Muscle layer of duodenum (tissue), 2 donors: ENCODE measurements at regions not wholly inside any gene's neighbourhood (a gene's known extent, or its start where the extent isn't known, plus 50 kb on each side); places are given as distances from the start of the nearest gene placed in this dataset.

ENCODE experiments used
- H3K27ac ChIP-seq: one replicate; pipeline ENCODE4 v1.7.0; 2013; ENCODE audit warnings: mild to moderate bottlenecking, low read length
- H3K27me3 ChIP-seq: one replicate; pipeline ENCODE4 v1.7.0; 2013; ENCODE audit warnings: low read depth, mild to moderate bottlenecking, control low read depth, low read length
- H3K36me3 ChIP-seq, 2 donors: one replicate each; pipeline ENCODE4 v1.7.0; 2013; ENCODE audit warnings: low read length in 2 of 2, control low read depth in 1 of 2, mild to moderate bottlenecking in 1 of 2; ENCODE audit not compliant: insufficient read depth in 2 of 2, control insufficient read depth in 1 of 2
- H3K4me1 ChIP-seq, 2 donors: one replicate each; pipeline ENCODE4 v1.7.0; 2013; ENCODE audit warnings: low read length in 2 of 2, mild to moderate bottlenecking in 2 of 2, control low read depth in 1 of 2, moderate library complexity in 1 of 2; ENCODE audit not compliant: insufficient read depth in 2 of 2, control insufficient read depth in 1 of 2
- H3K4me3 ChIP-seq, 2 donors: one replicate each; pipeline ENCODE4 v1.7.0; 2013; ENCODE audit warnings: low read length in 2 of 2, low read depth in 1 of 2, mild to moderate bottlenecking in 1 of 2
- H3K9me3 ChIP-seq, 2 donors: one replicate each; pipeline ENCODE4 v1.7.0; 2013; ENCODE audit warnings: low read length in 2 of 2, control low read depth in 1 of 2, mild to moderate bottlenecking in 1 of 2; ENCODE audit not compliant: control insufficient read depth in 1 of 2
- donor health status: healthy.

DNA sequence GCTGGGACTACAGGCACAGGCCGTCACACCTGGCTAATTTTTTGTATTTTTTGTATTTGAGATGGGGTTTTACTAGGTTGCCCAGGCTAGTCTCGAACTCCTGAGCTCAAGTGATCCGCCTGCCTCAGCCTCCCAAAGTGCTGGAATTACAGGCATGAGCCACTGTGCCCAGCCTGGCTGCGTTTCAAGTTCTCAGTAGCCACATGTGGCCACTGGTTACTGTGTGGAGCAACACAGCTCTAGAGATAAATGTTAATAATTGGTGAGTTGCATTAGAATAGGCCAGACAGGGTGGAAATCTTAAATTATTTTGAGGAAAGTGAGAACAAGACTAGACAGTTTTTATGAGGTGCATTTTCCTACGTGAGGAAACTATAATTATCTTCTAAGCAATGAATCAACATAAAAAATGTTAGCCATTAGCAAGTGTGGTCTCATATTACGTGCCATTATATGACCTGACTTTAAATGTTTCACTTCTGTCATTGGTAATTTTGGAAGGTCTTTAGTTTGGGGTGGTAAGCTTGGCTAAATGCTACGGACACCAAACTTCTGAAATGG is 129.6 kb downstream of the PLEKHG1 start:
- Histone ChIP-seq H3K4me3 (no peak overlapping the region), H3K36me3 (peaks cover 4 to 8% of the 10 kb centered on the region in 2 donors), H3K27me3 (no peaks in the 10 kb centered on the region), H3K4me1 (no peaks in the 10 kb centered on the region), H3K9me3 (no peaks in the 10 kb centered on the region), H3K27ac (no peak overlapping the region)

DNA sequence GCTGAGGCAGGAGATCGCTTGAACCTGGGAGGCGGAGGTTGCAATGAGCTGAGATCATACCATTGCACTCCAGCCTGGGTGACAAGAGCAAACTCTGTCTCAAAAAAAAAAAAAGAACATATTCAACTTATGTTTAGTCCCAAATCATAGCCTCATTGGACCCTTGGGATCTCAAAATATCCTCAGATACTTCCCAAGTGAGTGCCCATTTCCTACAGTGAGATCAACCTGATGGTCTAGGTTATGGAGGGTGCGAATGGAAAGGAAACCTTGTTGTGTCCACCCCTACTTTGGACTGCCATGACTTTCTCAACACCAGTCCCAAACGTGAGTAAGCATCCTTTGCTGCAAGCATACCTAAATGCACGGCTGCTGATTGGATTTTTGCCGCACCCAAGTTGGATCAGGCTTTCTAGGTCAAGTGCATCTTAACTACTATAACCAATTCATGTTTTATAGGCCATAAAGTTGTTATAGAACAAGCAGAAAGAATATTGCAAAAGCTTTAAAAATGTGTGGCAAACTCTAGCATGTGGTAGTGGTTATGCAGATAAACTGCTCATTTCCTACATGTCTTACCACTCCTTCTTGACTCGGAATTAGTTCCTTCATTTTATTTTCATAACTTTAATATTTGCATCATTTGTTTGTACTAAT is 131.2 kb downstream of the PLEKHG1 start:
- Histone ChIP-seq H3K4me3 (no peak overlapping the region), H3K27ac (no peak overlapping the region), H3K9me3 (no peaks in the 10 kb centered on the region), H3K36me3 (peaks cover 4 to 9% of the 10 kb centered on the region in 2 donors), H3K4me1 (no peaks in the 10 kb centered on the region), H3K27me3 (no peaks in the 10 kb centered on the region)

DNA sequence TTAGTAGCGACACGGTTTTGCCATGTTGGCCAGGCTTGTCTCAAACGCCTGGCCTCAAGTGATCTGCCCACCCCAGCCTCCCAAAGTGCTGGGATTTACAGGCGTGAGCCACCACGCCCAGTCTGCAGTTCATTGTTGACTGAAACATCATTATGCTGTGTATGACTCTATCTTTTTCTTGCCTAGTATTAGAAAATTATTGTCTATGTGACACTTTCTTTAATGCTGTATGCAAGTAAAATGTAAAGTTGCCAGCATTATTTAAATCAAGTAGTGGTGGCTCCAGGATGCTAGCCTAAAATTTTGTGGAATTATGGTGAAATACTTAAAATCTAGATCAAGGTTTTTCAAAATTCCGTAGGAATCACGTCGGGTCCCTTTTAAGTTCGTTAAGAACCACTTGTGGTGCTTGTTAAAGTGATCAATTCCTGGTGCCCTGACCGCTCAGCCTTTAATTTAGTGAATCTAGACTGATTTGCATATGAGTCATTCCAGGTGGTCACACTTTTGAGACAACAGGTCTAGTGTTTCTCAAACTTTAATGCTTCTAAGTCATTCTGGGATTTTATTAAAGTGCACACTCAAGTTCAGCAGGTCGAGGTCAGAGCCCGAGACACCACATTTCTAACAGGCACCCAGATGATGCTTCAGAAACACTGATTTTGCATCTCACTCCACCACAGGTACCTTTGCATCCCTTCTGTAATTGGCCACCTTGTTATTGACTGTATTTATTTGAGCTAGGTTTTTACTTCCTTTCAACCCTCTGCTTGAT is 132.6 kb upstream of the MTHFD1L start:
- H3K36me3 ChIP-seq, result peaks cover 4 to 9% of the 10 kb centered on the region in 2 donors
- no peaks in the 10 kb centered on the region for H3K9me3 ChIP-seq
- H3K27ac ChIP-seq, result no peak overlapping the region
- H3K4me3 ChIP-seq, result no peak overlapping the region
- H3K4me1 ChIP-seq, result no peaks in the 10 kb centered on the region
- no peaks in the 10 kb centered on the region for H3K27me3 ChIP-seq

DNA sequence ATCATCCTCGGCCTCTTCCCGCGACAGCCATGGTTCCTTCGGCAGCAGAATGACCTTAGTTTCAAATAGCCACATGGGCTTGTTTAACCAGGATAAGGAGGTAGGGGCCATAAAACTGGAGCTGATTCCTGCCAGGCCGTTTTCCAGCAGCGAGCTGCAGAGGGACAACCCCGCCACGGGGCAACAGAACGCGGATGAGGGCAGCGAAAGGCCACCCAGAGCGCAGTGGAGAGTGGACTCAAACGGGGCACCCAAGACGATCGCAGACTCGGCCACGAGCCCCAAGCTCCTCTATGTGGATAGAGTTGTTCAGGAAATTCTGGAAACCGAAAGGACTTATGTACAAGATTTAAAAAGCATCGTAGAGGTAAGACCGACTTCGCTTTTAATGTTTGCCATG is 131.8 kb upstream of the MTHFD1L start:
- Histone ChIP-seq H3K4me3 (no peak overlapping the region), H3K9me3 (no peaks in the 10 kb centered on the region), H3K27me3 (no peaks in the 10 kb centered on the region)

DNA sequence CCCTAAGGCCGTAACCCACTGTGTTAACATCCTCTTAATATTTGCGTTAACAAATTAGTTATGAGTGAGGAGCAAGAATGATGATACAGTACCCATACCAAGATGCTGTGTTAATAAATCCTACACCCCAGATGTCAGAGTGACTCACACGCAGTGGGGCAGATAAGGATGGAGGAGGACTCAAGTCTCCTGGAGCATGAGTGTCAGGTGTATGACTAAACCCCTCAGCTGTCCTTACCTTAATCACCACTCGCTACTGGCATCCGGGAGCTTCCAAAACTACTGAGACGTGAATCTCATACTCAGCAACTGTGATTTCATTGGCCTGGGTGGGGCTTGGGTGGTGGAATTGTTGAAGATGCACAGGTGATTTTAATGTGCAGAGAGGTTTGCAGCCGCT is 131.3 kb upstream of the MTHFD1L start:
- no peaks in the 10 kb centered on the region for H3K9me3 ChIP-seq
- no peaks in the 10 kb centered on the region for H3K4me1 ChIP-seq
- no peaks in the 10 kb centered on the region for H3K27me3 ChIP-seq
- H3K27ac ChIP-seq, result no peak overlapping the region
- no peak overlapping the region for H3K4me3 ChIP-seq
- H3K36me3 ChIP-seq, result peaks cover 4 to 9% of the 10 kb centered on the region in 2 donors

More for the DNA sequence above, 131.8 kb upstream of the MTHFD1L start:
- Histone ChIP-seq H3K36me3 (peaks cover 4 to 9% of the 10 kb centered on the region in 2 donors), H3K4me1 (no peaks in the 10 kb centered on the region), H3K27ac (no peak overlapping the region)

DNA sequence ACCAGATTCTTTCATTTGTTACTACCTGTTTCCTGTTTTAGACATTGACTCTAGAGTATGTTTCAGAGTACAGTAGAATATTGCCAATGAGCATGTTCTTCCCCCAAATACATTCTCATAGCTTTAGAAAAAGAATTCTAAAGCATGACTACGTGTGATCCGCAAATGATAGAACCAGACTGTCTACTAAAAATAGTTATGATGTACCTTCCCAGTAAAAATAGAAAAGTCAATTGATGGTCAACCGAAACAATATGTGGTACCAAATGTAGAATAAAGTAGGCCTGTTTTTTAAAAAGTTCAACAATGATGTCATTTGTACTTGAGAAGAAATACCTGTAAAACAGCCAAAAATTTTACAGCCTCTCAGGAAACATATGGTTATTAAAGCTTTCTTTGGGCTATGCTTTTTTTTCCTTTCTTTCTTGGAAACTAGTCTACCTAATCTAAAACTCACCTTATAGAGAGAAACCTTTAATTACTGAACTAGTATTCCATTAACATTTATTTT is 130.1 kb upstream of the MTHFD1L start:
- H3K27ac ChIP-seq, result no peak overlapping the region
- H3K4me3 ChIP-seq, result no peak overlapping the region
- H3K4me1 ChIP-seq, result no peaks in the 10 kb centered on the region
- peaks cover 4 to 9% of the 10 kb centered on the region in 2 donors for H3K36me3 ChIP-seq
- H3K27me3 ChIP-seq, result no peaks in the 10 kb centered on the region
- no peaks in the 10 kb centered on the region for H3K9me3 ChIP-seq

DNA sequence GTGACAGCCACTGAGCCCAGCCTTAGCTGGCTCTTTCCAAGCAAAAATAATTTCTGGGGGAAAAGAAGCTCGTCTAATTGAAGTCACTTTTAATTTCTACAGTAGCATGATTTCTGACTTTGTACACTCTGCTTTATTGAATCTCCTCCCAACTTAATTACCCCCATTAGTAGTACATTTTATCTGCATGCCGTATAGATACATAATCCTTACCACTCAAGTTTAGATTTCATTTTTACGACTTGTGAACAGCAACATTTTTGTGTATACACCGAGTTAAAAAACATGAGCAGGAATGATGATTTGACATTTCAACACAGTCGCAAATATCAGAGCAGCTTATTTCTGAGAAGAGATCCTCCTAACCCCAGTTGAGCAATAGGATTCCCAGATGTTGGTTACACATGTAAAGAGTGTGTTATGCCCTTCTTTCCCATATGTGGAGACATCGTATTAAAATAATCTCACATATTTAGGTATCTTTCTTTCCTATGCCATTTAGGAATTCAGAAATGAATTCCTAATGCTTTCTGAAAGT is 127.3 kb upstream of the MTHFD1L start:
- Histone ChIP-seq H3K4me3 (no peak overlapping the region), H3K9me3 (no peaks in the 10 kb centered on the region), H3K27ac (no peak overlapping the region), H3K27me3 (no peaks in the 10 kb centered on the region), H3K4me1 (no peaks in the 10 kb centered on the region), H3K36me3 (peaks cover 4 to 9% of the 10 kb centered on the region in 2 donors)

DNA sequence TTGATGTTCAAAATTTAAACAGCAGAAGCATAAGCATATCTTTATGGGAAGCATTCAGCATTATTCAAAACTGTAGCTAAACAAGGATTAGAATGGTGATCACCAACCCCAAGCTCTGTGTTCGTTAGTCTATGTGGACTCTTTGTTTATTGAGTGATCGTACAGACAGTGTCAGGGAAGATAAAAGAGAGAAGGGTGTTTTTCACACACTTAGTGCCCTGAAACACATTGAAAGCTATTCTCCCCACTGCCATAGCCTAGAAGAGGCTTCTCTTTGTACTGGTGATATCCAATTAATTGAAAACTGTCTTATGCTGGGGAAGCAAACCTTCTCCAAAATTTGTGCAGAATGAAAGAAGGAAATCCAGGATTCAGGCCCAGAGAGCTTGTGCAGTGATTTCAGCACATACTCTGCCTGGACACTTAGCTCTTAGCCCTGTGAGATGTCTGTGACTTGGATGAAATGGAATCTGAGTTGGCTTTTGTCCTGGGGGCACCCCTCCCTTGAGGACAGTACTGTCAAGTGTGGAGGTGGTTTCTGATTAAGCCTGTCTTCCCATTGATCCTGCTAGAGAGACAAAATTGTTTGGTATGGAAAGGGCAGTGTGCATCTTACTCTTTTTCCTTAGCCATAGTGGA is 125.7 kb upstream of the MTHFD1L start:
- Histone ChIP-seq H3K27ac (no peak overlapping the region), H3K36me3 (no peaks in the 10 kb centered on the region), H3K27me3 (no peaks in the 10 kb centered on the region), H3K9me3 (no peaks in the 10 kb centered on the region), H3K4me3 (no peak overlapping the region), H3K4me1 (no peaks in the 10 kb centered on the region)

DNA sequence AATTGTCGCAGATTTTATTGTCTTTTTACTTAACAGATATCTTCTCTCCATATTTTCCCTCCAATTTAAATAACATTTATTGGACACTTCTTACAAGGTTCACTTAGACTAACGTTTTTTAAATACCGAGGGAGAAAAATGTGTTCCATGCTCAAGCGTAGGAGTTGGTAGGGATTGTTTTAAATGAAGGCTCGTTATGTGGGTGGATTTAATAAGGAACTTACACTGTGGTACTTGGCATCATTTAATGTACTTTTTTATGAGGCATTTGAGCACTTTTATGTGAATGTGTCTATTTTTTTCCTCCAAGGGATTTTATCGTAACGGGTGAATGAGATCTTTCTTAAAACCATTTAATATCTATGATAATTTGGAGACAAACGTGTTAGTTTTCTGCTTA is 125.0 kb upstream of the MTHFD1L start:
- Histone ChIP-seq H3K27ac (no peak overlapping the region), H3K27me3 (no peaks in the 10 kb centered on the region), H3K4me3 (no peak overlapping the region), H3K36me3 (no peaks in the 10 kb centered on the region), H3K4me1 (no peaks in the 10 kb centered on the region), H3K9me3 (no peaks in the 10 kb centered on the region)

DNA sequence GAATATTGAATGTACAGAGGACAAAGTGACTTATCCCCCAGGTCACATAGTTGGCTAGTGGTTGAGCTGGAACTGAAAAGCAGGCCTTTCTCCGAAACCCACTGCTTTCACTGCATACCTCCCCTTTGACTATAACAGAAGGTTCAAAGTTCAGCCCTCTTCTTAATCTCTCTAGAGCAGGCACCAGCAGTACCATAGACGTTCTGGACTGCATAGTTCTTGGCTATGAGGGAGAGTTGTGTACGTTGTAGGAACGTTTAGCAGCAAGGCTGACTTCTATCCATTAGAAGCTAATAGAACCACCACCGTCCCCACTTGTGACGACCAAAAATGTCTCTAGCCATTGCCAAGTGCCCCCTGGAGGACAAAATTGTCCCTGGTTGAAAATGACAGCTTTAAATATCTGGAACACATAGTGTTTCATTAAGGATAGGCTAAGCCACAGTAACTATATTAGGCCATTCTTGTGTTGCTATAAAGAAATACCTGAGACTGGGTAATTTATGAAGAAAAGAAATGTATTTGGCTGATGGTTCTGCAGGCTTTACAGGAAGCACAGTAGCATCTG is 123.8 kb upstream of the MTHFD1L start:
- no peaks in the 10 kb centered on the region for H3K4me1 ChIP-seq
- no peaks in the 10 kb centered on the region for H3K9me3 ChIP-seq
- H3K4me3 ChIP-seq, result no peak overlapping the region
- no peaks in the 10 kb centered on the region for H3K27me3 ChIP-seq
- no peaks in the 10 kb centered on the region for H3K36me3 ChIP-seq
- H3K27ac ChIP-seq, result no peak overlapping the region
